HepG2 (cell line): ENCODE measurements at regions not wholly inside any gene's neighbourhood (a gene's known extent, or its start where the extent isn't known, plus 50 kb on each side); places are given as distances from the start of the nearest gene placed in this dataset.

Experiments used
- ATAC-seq: fragments of 200-7000 bp; cut with Tn5 transposase; 3 replicates; pipeline ENCODE4 v1.9.1; 2020; ENCODE audit warnings: mild to moderate bottlenecking, moderate library complexity
- BruUV-seq: library from RNA; stranded (reverse); fragments of 400-500 nt; replicated peaks from 2 replicates; lab custom pipeline; 2021; lab: Mats Ljungman, UMichigan
- CTCF ChIA-PET: fragments of 300-600 bp; formaldehyde crosslinking; extraction: SDS; loops from one replicate; lab custom pipeline; 2021; ENCODE audit warnings: low total read pairs, inconsistent platforms, low intra/inter-chr PET ratio; lab: Yijun Ruan, JAX
- POLR2A ChIA-PET: fragments of 350-600 bp; sonication (Branson Sonifier 250); formaldehyde crosslinking; loops from one replicate; lab custom pipeline; 2020; ENCODE audit warnings: antibody characterized with exemption, inconsistent platforms; lab: Yijun Ruan, JAX
- DNase-seq: peaks from one replicate; pipeline ENCODE4 v3.0.0-alpha.2; 2015; ENCODE audit warnings: low spot score
- FAIRE-seq: peaks from 3 replicates; lab custom pipeline; 2011; peaks lifted over from hg19 to GRCh38; lab: Jason Lieb, UNC
- H2AFZ ChIP-seq: one replicate; pipeline ENCODE4 v1.6.1; 2011; ENCODE audit warnings: low read length, inconsistent platforms
- H3K27ac ChIP-seq: fragments of 300-600 bp; 3 replicates; pipeline ENCODE4 v1.8.0; 2011; ENCODE audit warnings: mixed run types, mild to moderate bottlenecking, mixed read lengths, low read length, inconsistent platforms; ENCODE audit not compliant: insufficient read depth; ENCODE audit errors: extremely low read length
- H3K27me3 ChIP-seq, 2 experiments: fragments of 200-600 bp in 1 of 2; 2 replicates in 1 of 2; 3 replicates in 1 of 2; pipeline versions ENCODE4 v1.6.0 to v1.8.0; 2011; ENCODE audit warnings: low read length in 2 of 2, mild to moderate bottlenecking in 2 of 2, moderate library complexity in 2 of 2, inconsistent platforms in 1 of 2; ENCODE audit not compliant: insufficient read depth in 2 of 2, control insufficient read depth in 1 of 2
- H3K36me3 ChIP-seq, 2 experiments: fragments of 200-600 bp in 1 of 2; replicated peaks in 1 of 2; 2 replicates in 1 of 2; 3 replicates in 1 of 2; pipeline versions ENCODE4 v1.5.1 to v1.8.0; 2011; ENCODE audit warnings: low read length in 2 of 2, inconsistent platforms in 1 of 2; ENCODE audit not compliant: insufficient read depth in 2 of 2, control insufficient read depth in 1 of 2
- H3K4me1 ChIP-seq: 2 replicates; pipeline ENCODE4 v1.5.1; 2012; ENCODE audit warnings: low read length, inconsistent platforms; ENCODE audit not compliant: insufficient read depth
- H3K4me2 ChIP-seq: 2 replicates; pipeline ENCODE4 v1.6.0; 2011; ENCODE audit warnings: low read depth, low read length, inconsistent platforms
- H3K4me3 ChIP-seq, 3 experiments: fragments of 200-600 bp in 1 of 3; sonication (generic), shearing (Covaris generic) in 1 of 3; replicated peaks in 1 of 3; 2 replicates each; pipeline ENCODE4 v1.5.1; 2011 to 2016; ENCODE audit warnings: low read length in 3 of 3, inconsistent platforms in 2 of 3, low read depth in 2 of 3, mild to moderate bottlenecking in 2 of 3, control low read depth in 1 of 3, mixed read lengths in 1 of 3; ENCODE audit not compliant: insufficient read depth in 1 of 3
- H3K79me2 ChIP-seq: one replicate; pipeline ENCODE4 v1.6.1; 2011; ENCODE audit warnings: low read length, inconsistent platforms; ENCODE audit not compliant: insufficient read depth
- H3K9ac ChIP-seq: 2 replicates; pipeline ENCODE4 v1.6.0; 2011; ENCODE audit warnings: mild to moderate bottlenecking, low read depth, low read length, inconsistent platforms; ENCODE audit not compliant: insufficient read depth
- H3K9me3 ChIP-seq: 2 replicates; pipeline ENCODE4 v1.5.1; 2012; ENCODE audit warnings: mild to moderate bottlenecking, low read length
- H4K20me1 ChIP-seq: 2 replicates; pipeline ENCODE4 v1.6.0; 2011; ENCODE audit warnings: inconsistent platforms, mild to moderate bottlenecking, low read length, moderate library complexity; ENCODE audit not compliant: insufficient read depth
- ARHGAP35 ChIP-seq: sonication (generic); formaldehyde crosslinking; IDR thresholded peaks from 2 replicates; pipeline ENCODE4 v1.9.0; 2022; ENCODE audit warnings: mild to moderate bottlenecking, inconsistent platforms, moderate library complexity, missing genetic modification reagents, borderline replicate concordance
- ISL2 ChIP-seq: sonication (generic); formaldehyde crosslinking; IDR thresholded peaks from 2 replicates; pipeline ENCODE4 v1.5.0; 2020; ENCODE audit warnings: missing genetic modification reagents
- PRDM10 ChIP-seq: sonication (generic); formaldehyde crosslinking; IDR thresholded peaks from 2 replicates; pipeline ENCODE4 v1.4.0; 2020; ENCODE audit warnings: low read depth, missing genetic modification reagents
- SIN3A ChIP-seq: IDR thresholded peaks from 2 replicates; pipeline ENCODE4 v1.6.1; 2011; ENCODE audit warnings: low read depth, mild to moderate bottlenecking, control low read depth, low read length, borderline replicate concordance
- SP2 ChIP-seq: sonication (generic); formaldehyde crosslinking; IDR thresholded peaks from 2 replicates; pipeline ENCODE4 v1.5.1; 2020; ENCODE audit warnings: mild to moderate bottlenecking, missing genetic modification reagents
- SP4 ChIP-seq: sonication (generic); formaldehyde crosslinking; IDR thresholded peaks from 2 replicates; pipeline ENCODE4 v1.8.1; 2023; ENCODE audit warnings: mild to moderate bottlenecking, missing genetic modification reagents
- SRSF1 ChIP-seq: fragments of 200-400 bp; formaldehyde crosslinking; optimal IDR thresholded peaks from 2 replicates; pipeline ENCODE3; 2017; ENCODE audit warnings: mild to moderate bottlenecking, low read depth, low read length, moderate library complexity
- TRIM22 ChIP-seq: fragments of 450-650 bp; IDR thresholded peaks from 2 replicates; pipeline ENCODE4 v1.6.1; 2017
- ZFP90 ChIP-seq: sonication (generic); formaldehyde crosslinking; IDR thresholded peaks from 2 replicates; pipeline ENCODE4 v1.8.0; 2022; ENCODE audit warnings: missing genetic modification reagents, mild to moderate bottlenecking, inconsistent platforms, borderline replicate concordance
- ZNF430 ChIP-seq: sonication (generic); formaldehyde crosslinking; IDR thresholded peaks from 2 replicates; pipeline ENCODE4 v1.9.0; 2021; ENCODE audit warnings: mild to moderate bottlenecking, missing genetic modification reagents
- ZNF569 ChIP-seq: sonication (generic); formaldehyde crosslinking; IDR thresholded peaks from 2 replicates; pipeline ENCODE4 v1.5.0; 2020; ENCODE audit warnings: mild to moderate bottlenecking, missing genetic modification reagents, moderate library complexity, borderline replicate concordance
- ZNF740 ChIP-seq: sonication (generic); formaldehyde crosslinking; IDR thresholded peaks from 2 replicates; pipeline ENCODE4 v1.4.0; 2020; ENCODE audit warnings: missing genetic modification reagents
- WGBS: methylation state at CpG from one replicate; pipeline ENCODE4 v1.1.6; 2017; ENCODE audit warnings: low lambda C conversion rate; 5-methylcytosine and 5-hydroxymethylcytosine counted together
- in situ Hi-C: cut with HindIII; loops from 2 replicates; pipeline ENCODE4 v1.10.0; 2017; ENCODE audit warnings: low pct_unique_long_range_greater_than_20kb; ENCODE audit not compliant: extremely low pct_ligation_motif_present
- intact Hi-C: fragments of 100-400 bp; cut with micrococcal nuclease; formaldehyde crosslinking; loops from one replicate; pipeline ENCODE4 v1.10.0; 2022; ENCODE audit not compliant: unreplicated experiment

DNA sequence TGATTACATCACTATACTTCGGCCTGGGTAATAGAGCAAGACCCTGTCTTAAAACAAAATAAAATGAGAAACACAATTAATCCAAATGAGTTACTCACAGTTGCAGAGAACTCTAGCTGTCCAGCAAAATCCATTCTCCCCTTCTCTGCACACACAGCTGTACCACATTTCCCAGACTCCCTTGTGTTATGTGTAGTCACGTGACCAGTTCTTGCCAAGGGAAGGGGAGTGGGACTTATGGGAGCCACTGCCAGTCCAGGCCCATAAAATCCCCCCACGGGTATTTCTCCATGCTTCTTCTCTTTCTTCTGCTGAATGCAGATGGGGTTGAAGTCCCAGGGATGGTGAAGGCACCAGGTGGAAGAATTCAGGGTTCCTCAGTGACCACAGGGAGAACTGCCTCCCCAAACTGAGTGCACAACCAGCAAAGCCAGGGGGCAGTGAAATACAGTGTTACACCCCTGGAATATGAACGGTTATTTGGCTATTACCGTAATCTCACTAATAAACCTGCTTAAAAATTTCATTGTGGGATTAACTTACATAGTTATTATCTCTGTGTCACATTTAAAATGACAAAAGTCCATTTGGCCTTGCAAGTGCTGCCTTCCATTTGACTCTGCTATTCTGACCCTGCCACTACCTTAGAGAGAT is 85.6 kb upstream of the FMN2 start (continued):
- no peak for TF ChIP-seq PRDM10 (CRISPR knock-in tag)

DNA sequence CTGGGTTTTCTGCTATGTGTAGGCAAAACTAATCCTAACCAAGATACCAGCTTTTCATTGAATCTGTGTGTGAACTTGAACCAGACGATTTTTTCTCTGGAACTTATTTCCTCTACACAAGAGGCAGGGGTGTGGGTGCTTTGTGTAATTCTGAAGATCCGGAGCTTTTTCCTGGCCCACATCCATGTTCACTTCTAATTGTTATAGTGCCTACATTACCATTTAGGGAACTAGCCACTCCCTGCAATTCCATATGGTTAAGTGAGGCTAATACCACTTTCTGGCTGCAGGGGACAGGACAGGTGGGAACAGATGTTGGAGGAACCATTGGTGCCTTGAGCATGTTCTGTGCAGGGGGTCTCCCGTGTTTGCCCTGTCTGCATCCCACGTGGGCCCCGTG is 83.4 kb upstream of the FMN2 start:
- POLR2A ChIA-PET = no interaction called here
- H3K9me3 ChIP-seq = peaks cover 13% of the 10 kb centered on the region
- no peak for DNase-seq
- BruUV-seq = no TSS peak
- no peak overlapping the region for H3K4me2 ChIP-seq
- no peak overlapping the region for H3K4me3 ChIP-seq
- H3K27me3 ChIP-seq = no peaks in the 10 kb centered on the region
- H4K20me1 ChIP-seq = no peaks in the 10 kb centered on the region
- no peak for FAIRE-seq
- H3K4me1 ChIP-seq = no peaks in the 10 kb centered on the region
- intact Hi-C loops = no loop called here
- no peak overlapping the region for H2AFZ ChIP-seq
- no peak for ATAC-seq
- in situ Hi-C loops = no loop called here
- no peaks in the 10 kb centered on the region for H3K36me3 ChIP-seq
- no peak overlapping the region for H3K9ac ChIP-seq
- CTCF ChIA-PET = no interaction called here
- no peak overlapping the region for H3K27ac ChIP-seq
- TF ChIP-seq ZNF569 (CRISPR knock-in tag) (no peak), ZNF430 (CRISPR knock-in tag) (no peak), SRSF1 (no peak), ISL2 (CRISPR knock-in tag) (no peak), SIN3A (no peak), TRIM22 (no peak), SP2 (CRISPR knock-in tag) (no peak), SP4 (no peak), ARHGAP35 (CRISPR knock-in tag) (no peak), ZFP90 (CRISPR knock-in tag) (no peak), ZNF740 (CRISPR knock-in tag) (no peak)
- 5% methylated on average over 5 of the region's 5 CpGs for WGBS
- H3K79me2 ChIP-seq = no peaks in the 10 kb centered on the region
